ENCODE measurements at regions not wholly inside any gene's neighbourhood (a gene's known extent, or its start where the extent isn't known, plus 50 kb on each side); places are given as distances from the start of the nearest gene placed in this dataset.

- no peaks in the 10 kb centered on the region for H3K4me1 ChIP-seq
- H3K9me3 ChIP-seq = no peaks in the 10 kb centered on the region
- no peaks in the 10 kb centered on the region for H3K36me3 ChIP-seq
- no peak overlapping the region for H3K4me3 ChIP-seq
- no peak for DNase-seq
- H3K27me3 ChIP-seq = no peaks in the 10 kb centered on the region
- no peak overlapping the region for H3K27ac ChIP-seq
- TF ChIP-seq POLR2A (IDR thresholded peaks at IDR 0.05) (no peak), CTCF (IDR thresholded peaks at IDR 0.05) (no peak)
- 78 to 82% methylated on average over 2 to 3 of the region's 13 CpGs for WGBS, 2 donors
- intact Hi-C loops (cut with DNase I) = no loop called here
Observed at GRCh38 chr7:156071612-156072011, 259.3 kb upstream of the SHH start.

GRCh38 chr7:156069891-156070290 lies 257.6 kb upstream of the SHH start:
- Histone ChIP-seq H3K27me3 (no peaks in the 10 kb centered on the region), H3K9me3 (no peaks in the 10 kb centered on the region), H3K4me3 (no peak overlapping the region), H3K27ac (no peak overlapping the region), H3K4me1 (no peaks in the 10 kb centered on the region), H3K36me3 (no peaks in the 10 kb centered on the region)
- TF ChIP-seq CTCF (IDR thresholded peaks at IDR 0.05) (no peak), POLR2A (IDR thresholded peaks at IDR 0.05) (no peak)
- DNase-seq = no peak
- intact Hi-C loops (cut with DNase I) = no loop called here
- 61 to 84% methylated on average over 3 to 4 of the region's 4 CpGs for WGBS, 2 donors

- Histone ChIP-seq H3K36me3 (no peaks in the 10 kb centered on the region), H3K27me3 (no peaks in the 10 kb centered on the region), H3K9me3 (no peaks in the 10 kb centered on the region), H3K27ac (no peak overlapping the region), H3K4me3 (no peak overlapping the region), H3K4me1 (no peaks in the 10 kb centered on the region)
- WGBS, 2 donors = 87 to 92% methylated on average over 10 of the region's 10 CpGs
- intact Hi-C loops (cut with DNase I) = no loop called here
- TF ChIP-seq CTCF (IDR thresholded peaks at IDR 0.05) (no peak), POLR2A (IDR thresholded peaks at IDR 0.05) (no peak)
- DNase-seq = no peak
Observed at GRCh38 chr7:156067156-156067555, 254.9 kb upstream of the SHH start.

- intact Hi-C loops (cut with DNase I) = no loop called here
- Histone ChIP-seq H3K36me3 (no peaks in the 10 kb centered on the region), H3K27me3 (no peaks in the 10 kb centered on the region), H3K9me3 (no peaks in the 10 kb centered on the region), H3K27ac (no peak overlapping the region), H3K4me3 (no peak overlapping the region), H3K4me1 (no peaks in the 10 kb centered on the region)
- TF ChIP-seq CTCF (IDR thresholded peaks at IDR 0.05) (no peak), POLR2A (IDR thresholded peaks at IDR 0.05) (no peak)
- WGBS, 2 donors = 40 to 44% methylated on average over 2 to 3 of the region's 3 CpGs
- DNase-seq = no peak
Observed at GRCh38 chr7:156065400-156065799, 253.1 kb upstream of the SHH start.

- DNase-seq = no peak
- no peak for TF ChIP-seq POLR2A (IDR thresholded peaks at IDR 0.05)
- no peak for TF ChIP-seq CTCF (IDR thresholded peaks at IDR 0.05)
- H3K36me3 ChIP-seq = no peaks in the 10 kb centered on the region
- intact Hi-C loops (cut with DNase I) = no loop called here
- H3K4me3 ChIP-seq = no peak overlapping the region
- no peaks in the 10 kb centered on the region for H3K9me3 ChIP-seq
- 9 to 17% methylated on average over 4 of the region's 4 CpGs for WGBS, 2 donors
- H3K4me1 ChIP-seq = no peaks in the 10 kb centered on the region
- no peak overlapping the region for H3K27ac ChIP-seq
- H3K27me3 ChIP-seq = no peaks in the 10 kb centered on the region
Observed at GRCh38 chr7:156064971-156065386, 252.7 kb upstream of the SHH start.

Measured in esophagus squamous epithelium (tissue), 5 donors.